Skeletal muscle satellite cell (primary cell): ENCODE measurements at regions not wholly inside any gene's neighbourhood (a gene's known extent, or its start where the extent isn't known, plus 50 kb on each side); places are given as distances from the start of the nearest gene placed in this dataset.

Experiments used
- H3K27me3 ChIP-seq: 2 replicates; pipeline ENCODE4 v1.7.0; 2013; ENCODE audit warnings: low read length; ENCODE audit not compliant: control insufficient read depth, insufficient read depth
- H3K36me3 ChIP-seq: 2 replicates; pipeline ENCODE4 v1.7.0; 2013; ENCODE audit warnings: mild to moderate bottlenecking, control low read depth, low read length; ENCODE audit not compliant: insufficient read depth
- H3K4me1 ChIP-seq: 2 replicates; pipeline ENCODE4 v1.7.0; 2013; ENCODE audit warnings: low read length; ENCODE audit not compliant: control insufficient read depth, insufficient read depth
- H3K4me2 ChIP-seq: 2 replicates; pipeline ENCODE4 v1.7.0; 2013; ENCODE audit warnings: mild to moderate bottlenecking, low read length
- H3K4me3 ChIP-seq: 2 replicates; pipeline ENCODE4 v1.7.0; 2013; ENCODE audit warnings: low read length
- H3K9ac ChIP-seq: 2 replicates; pipeline ENCODE4 v1.7.0; 2013; ENCODE audit warnings: mild to moderate bottlenecking, low read depth, low read length, moderate library complexity
- H3K9me3 ChIP-seq: replicated peaks from 2 replicates; pipeline ENCODE4 v1.7.0; 2013; ENCODE audit warnings: mild to moderate bottlenecking, control low read depth, low read length

DNA sequence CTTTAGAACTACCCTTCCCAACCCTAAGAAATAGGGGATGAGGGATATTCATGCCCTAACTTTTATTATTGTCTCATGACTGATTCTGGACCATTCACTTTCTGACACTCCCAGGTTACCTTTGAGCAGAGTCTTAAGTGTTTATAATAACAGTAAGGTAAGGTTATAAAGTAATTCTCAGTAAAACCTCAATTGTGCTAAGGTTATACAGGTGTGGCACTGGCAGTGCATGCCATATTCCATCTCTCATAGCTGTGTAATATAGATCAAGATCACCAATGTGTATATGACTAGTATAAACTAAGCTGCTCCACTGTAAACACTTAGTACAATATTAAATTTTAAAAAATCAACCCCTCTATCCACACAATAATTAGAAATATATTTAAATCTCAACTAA, 89.1 kb downstream of the KCNJ2 start:
- H3K27me3 ChIP-seq: no peaks in the 10 kb centered on the region
- no peak overlapping the region for H3K4me3 ChIP-seq
- no peak overlapping the region for H3K4me2 ChIP-seq

DNA sequence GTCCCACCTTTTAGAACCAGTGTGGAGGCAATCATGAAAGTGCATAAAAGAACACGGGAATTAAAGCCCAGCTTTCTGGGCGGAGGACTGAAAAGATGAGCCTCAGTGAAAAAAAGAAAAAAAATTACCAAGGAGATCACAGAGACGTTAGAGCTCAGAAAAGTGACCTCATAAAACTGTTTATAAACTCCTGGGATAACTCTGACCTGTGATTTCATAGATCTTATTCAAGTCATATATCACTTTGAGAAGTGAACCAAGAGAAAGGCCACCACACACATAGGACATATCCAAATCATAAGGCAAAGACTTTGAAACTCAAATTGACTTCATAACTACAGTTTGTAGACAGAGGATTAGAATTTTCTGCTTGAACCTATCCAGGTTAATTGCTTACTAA, 90.1 kb downstream of the KCNJ2 start:
- H3K9ac ChIP-seq: no peak overlapping the region
- no peaks in the 10 kb centered on the region for H3K36me3 ChIP-seq
- no peak overlapping the region for H3K4me2 ChIP-seq
- H3K27me3 ChIP-seq: no peaks in the 10 kb centered on the region
- H3K9me3 ChIP-seq: no peaks in the 10 kb centered on the region
- H3K4me1 ChIP-seq: peaks cover 23% of the 10 kb centered on the region
- no peak overlapping the region for H3K4me3 ChIP-seq

More for the DNA sequence above, 89.1 kb downstream of the KCNJ2 start:
- peaks cover 24% of the 10 kb centered on the region for H3K4me1 ChIP-seq
- no peak overlapping the region for H3K9ac ChIP-seq
- H3K36me3 ChIP-seq: no peaks in the 10 kb centered on the region
- H3K9me3 ChIP-seq: no peaks in the 10 kb centered on the region

GRCh38 chr17:70261170-70261569, 91.8 kb downstream of the KCNJ2 start:
- Histone ChIP-seq H3K4me3 (no peak overlapping the region), H3K9me3 (no peaks in the 10 kb centered on the region), H3K9ac (no peak overlapping the region), H3K4me2 (no peak overlapping the region), H3K4me1 (peaks cover 10% of the 10 kb centered on the region), H3K36me3 (no peaks in the 10 kb centered on the region), H3K27me3 (no peaks in the 10 kb centered on the region)

- H3K36me3 ChIP-seq: no peaks in the 10 kb centered on the region
- no peak overlapping the region for H3K4me3 ChIP-seq
- no peaks in the 10 kb centered on the region for H3K9me3 ChIP-seq
- no peak overlapping the region for H3K9ac ChIP-seq
- no peaks in the 10 kb centered on the region for H3K27me3 ChIP-seq
- H3K4me2 ChIP-seq: no peak overlapping the region
- H3K4me1 ChIP-seq: no peaks in the 10 kb centered on the region
Measured at GRCh38 chr17:70265471-70265870, 96.1 kb downstream of the KCNJ2 start.

GRCh38 chr17:70266394-70266793, 97.1 kb downstream of the KCNJ2 start:
- Histone ChIP-seq H3K4me1 (no peaks in the 10 kb centered on the region), H3K27me3 (no peaks in the 10 kb centered on the region), H3K4me3 (no peak overlapping the region), H3K36me3 (no peaks in the 10 kb centered on the region), H3K4me2 (no peak overlapping the region), H3K9me3 (no peaks in the 10 kb centered on the region), H3K9ac (no peak overlapping the region)

GRCh38 chr17:70268383-70268782, 99.1 kb downstream of the KCNJ2 start:
- Histone ChIP-seq H3K36me3 (no peaks in the 10 kb centered on the region), H3K9me3 (no peaks in the 10 kb centered on the region), H3K4me1 (no peaks in the 10 kb centered on the region), H3K27me3 (no peaks in the 10 kb centered on the region), H3K9ac (no peak overlapping the region), H3K4me2 (no peak overlapping the region), H3K4me3 (no peak overlapping the region)

DNA sequence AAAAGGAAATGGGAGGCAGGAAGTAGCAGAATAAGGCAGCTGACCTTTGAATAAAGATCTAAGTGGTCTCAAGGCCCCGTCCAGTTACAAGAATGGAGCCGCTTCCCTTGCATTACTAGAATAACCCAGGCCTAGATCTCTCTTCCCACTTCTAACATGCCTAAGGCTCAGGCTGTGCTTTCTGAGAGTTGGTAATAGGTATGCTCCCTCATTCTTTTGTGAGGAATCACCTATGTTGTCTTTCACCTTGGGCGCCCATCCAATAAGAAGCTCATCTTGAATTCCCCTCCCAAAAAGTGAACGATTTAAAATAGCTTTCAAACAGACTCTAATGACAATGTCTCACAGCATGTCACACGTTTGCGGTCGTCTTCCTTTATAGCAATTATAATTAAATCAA, 101.2 kb downstream of the KCNJ2 start:
- Histone ChIP-seq H3K9ac (no peak overlapping the region), H3K4me2 (no peak overlapping the region), H3K36me3 (no peaks in the 10 kb centered on the region), H3K4me1 (no peaks in the 10 kb centered on the region), H3K4me3 (no peak overlapping the region), H3K9me3 (no peaks in the 10 kb centered on the region), H3K27me3 (no peaks in the 10 kb centered on the region)

GRCh38 chr17:70271200-70271599, 101.9 kb downstream of the KCNJ2 start:
- no peaks in the 10 kb centered on the region for H3K27me3 ChIP-seq
- no peak overlapping the region for H3K9ac ChIP-seq
- no peaks in the 10 kb centered on the region for H3K4me1 ChIP-seq
- no peaks in the 10 kb centered on the region for H3K9me3 ChIP-seq
- H3K4me3 ChIP-seq: no peak overlapping the region
- no peaks in the 10 kb centered on the region for H3K36me3 ChIP-seq
- no peak overlapping the region for H3K4me2 ChIP-seq

GRCh38 chr17:70271672-70272071, 102.3 kb downstream of the KCNJ2 start:
- Histone ChIP-seq H3K4me3 (no peak overlapping the region), H3K27me3 (no peaks in the 10 kb centered on the region), H3K9me3 (no peaks in the 10 kb centered on the region)

DNA sequence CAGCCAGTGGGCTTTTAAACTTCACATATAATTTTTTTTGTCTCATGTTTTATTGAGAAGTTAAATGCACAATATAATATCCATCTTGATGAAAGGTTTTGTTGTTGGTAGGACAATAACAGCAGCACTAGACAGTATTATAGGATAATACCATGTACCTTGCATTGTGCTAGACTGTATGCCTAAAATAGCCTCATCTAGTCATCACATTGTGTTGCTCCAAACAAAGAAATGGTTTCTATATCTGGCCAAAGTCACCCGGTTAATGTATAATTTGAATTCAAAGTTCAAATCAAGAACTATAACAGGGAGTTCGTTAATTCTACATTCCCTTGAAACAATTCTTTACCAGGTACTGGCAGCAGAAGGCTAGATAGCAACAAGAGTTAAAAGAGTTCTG, 104.9 kb downstream of the KCNJ2 start:
- H3K9ac ChIP-seq: no peak overlapping the region
- no peaks in the 10 kb centered on the region for H3K27me3 ChIP-seq
- no peaks in the 10 kb centered on the region for H3K36me3 ChIP-seq
- H3K4me1 ChIP-seq: peaks cover 10% of the 10 kb centered on the region
- H3K4me2 ChIP-seq: no peak overlapping the region
- H3K4me3 ChIP-seq: no peak overlapping the region
- H3K9me3 ChIP-seq: no peaks in the 10 kb centered on the region

More at GRCh38 chr17:70271672-70272071, 102.3 kb downstream of the KCNJ2 start:
- no peaks in the 10 kb centered on the region for H3K36me3 ChIP-seq
- H3K9ac ChIP-seq: no peak overlapping the region
- peaks cover 3% of the 10 kb centered on the region for H3K4me1 ChIP-seq
- no peak overlapping the region for H3K4me2 ChIP-seq

DNA sequence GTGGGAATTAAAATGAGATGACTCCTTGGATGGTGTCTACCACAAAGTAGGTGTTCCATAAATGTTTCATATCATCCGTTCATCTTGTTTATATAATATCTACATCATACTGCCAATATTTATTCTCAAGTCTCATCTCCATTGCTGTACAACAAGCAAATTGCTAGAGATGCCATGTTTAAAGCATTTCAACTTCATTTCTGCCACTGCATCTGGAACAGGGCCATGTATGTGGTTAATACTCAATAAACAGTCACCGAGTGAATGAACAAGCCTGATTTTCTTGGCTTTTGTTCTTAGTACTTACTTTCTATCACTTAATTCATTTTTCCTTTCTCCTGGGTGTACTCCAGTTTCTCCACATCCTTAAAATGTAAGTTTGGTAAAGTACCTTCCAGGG, 107.6 kb downstream of the KCNJ2 start:
- no peaks in the 10 kb centered on the region for H3K27me3 ChIP-seq
- H3K4me3 ChIP-seq: no peak overlapping the region
- no peak overlapping the region for H3K9ac ChIP-seq
- H3K4me1 ChIP-seq: peaks cover 10% of the 10 kb centered on the region
- H3K9me3 ChIP-seq: no peaks in the 10 kb centered on the region
- no peak overlapping the region for H3K4me2 ChIP-seq
- no peaks in the 10 kb centered on the region for H3K36me3 ChIP-seq

DNA sequence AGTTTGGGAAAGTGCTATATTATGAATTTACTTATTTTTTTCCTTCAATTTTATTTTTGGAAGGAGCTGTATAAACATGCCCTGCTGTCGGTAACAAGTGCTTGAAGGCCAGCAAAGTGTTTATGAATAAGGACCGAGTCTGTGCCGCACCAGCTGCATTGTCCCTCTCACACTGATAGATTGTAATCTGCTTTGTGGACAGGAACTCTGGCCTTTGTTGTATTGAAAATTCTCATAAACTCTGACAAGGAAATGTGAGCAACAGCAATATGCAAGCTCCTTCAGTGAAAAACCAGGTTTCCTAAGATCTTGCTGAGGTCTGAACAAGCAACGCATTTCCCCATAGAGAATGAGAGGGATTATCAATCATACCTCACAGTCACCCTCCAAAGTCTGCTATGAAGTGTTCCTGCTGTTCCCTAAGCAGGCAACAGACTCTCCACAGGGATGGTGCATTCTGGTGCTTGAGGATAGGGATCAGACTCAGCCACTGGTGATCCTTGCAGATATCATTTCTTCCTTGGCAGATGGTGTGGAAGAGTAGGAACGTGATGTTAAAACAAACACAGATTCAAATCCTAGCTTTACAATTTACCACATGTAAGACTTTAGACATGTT, 109.6 kb downstream of the KCNJ2 start:
- Histone ChIP-seq H3K27me3 (no peaks in the 10 kb centered on the region), H3K9ac (no peak overlapping the region), H3K4me3 (no peak overlapping the region), H3K4me2 (no peak overlapping the region), H3K36me3 (no peaks in the 10 kb centered on the region), H3K9me3 (no peaks in the 10 kb centered on the region), H3K4me1 (peaks cover 10% of the 10 kb centered on the region)
